ENCODE measurements at regions not wholly inside any gene's neighbourhood (a gene's known extent, or its start where the extent isn't known, plus 50 kb on each side); places are given as distances from the start of the nearest gene placed in this dataset.

- no peak for DNase-seq
Measured at GRCh38 chr17:79164408-79164807, 89.8 kb downstream of the ENGASE start.

- DNase-seq: no peak
Measured at GRCh38 chr17:79163071-79163470, 88.4 kb downstream of the ENGASE start.

DNA sequence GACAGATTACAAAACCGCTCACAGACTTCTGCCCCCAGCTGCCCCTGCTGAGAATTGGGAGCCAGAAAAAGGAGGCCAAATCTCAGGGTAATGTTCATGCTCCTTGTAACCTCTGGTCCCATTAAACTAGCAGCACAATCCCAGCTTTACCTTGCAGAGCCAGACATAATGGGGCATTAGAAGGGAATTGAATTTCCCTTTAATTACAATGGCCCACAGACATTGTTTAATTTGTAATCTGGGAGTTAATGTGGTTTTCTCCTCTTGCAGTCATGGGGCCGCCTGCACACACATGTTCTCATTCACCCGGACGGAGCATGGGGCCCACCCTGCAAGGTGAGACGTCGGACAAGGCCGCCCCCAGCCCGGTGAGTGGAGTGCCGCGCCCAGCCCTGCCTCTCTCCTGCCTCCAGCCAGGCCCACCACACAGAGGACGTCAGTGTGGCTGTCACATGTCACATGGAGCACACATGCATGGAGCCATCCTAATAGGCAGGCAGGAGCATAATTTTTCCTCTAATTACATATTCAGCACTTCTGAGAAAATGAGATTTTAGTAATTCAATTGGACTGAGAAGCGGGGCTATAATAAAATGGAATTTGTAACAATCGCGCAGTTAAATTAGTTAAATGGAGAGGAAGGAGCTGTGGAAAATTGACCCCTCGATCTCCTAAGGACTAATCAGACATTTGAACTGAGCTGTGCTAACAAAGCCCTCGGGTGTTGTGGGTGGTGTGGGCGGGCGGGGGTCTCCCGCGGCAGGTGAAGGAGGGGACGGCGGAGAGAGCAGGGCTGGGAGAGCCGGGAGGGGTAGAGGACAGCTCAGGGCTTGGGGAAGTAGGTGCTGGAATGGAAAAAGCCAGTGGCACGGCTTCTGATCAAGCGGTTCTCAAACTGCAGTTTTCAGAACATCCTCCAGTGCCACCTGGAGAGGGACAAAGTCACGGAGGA lies 87.7 kb downstream of the ENGASE start:
- no peak for DNase-seq

- no peak for DNase-seq
Measured at GRCh38 chr17:79160980-79161636, 86.5 kb downstream of the ENGASE start.

DNA sequence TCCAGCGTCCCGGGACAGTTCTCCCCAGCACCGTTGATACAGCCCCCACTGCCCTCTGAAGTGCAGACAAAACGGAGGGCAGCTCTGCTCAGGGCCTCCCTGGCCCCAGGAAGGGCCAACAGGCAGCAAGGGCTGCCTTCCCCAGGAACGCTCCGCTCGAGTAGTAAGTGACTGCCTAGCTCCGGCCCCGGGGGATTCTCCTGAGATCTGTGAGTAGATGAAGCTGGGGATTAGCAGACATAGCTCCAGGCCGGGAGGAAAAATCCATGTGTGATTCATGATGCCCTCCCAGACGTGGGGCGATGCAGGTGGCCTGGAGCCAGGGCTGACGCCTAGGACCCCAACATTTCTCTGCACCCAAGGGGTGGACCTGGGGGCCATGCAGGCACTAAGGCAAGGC lies 85.3 kb downstream of the ENGASE start:
- DNase-seq: no peak

DNA sequence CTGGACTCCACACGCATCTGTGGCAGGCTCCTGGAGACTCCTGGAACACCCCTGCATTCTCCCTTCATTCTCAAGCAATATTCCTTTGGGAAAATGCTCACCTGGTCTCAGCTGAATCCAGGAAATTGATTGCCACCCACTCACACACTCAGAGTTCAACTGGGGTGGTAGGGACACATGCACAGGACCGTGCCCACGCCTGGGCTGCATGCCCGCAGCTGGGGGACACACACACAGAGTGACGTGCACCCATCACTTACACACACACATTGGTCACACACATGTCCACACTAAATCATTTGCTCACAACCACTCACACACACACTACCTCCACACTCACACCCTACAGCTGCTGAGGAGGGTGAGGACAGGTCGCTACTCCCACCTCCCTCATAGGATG lies 84.8 kb downstream of the ENGASE start:
- no peak for DNase-seq

- DNase-seq: no peak
Measured at GRCh38 chr17:79156463-79157095, 82.0 kb downstream of the ENGASE start.

DNA sequence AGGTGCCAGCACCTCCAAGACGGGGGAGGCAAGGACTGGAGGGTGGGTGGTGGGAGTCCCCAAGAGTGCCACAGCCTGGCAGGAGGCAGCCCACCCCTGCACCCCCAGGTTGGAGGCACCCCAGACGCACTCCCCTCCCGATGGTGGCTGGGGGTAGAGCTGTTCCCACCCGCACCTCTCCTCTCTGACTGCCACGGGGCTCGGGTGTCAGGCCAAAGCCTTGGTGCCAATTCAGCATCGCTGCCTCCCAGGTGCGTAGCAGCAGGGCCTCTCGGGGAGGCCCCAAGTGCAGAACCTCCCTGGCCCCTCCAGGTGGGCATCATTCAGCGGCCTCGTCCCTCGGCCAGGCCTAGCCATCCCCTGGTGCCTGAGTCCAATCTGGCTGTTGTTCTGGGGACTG lies 81.1 kb downstream of the ENGASE start:
- DNase-seq: no peak

- DNase-seq: no peak
Measured at GRCh38 chr17:79154951-79155585, 80.4 kb downstream of the ENGASE start.

DNA sequence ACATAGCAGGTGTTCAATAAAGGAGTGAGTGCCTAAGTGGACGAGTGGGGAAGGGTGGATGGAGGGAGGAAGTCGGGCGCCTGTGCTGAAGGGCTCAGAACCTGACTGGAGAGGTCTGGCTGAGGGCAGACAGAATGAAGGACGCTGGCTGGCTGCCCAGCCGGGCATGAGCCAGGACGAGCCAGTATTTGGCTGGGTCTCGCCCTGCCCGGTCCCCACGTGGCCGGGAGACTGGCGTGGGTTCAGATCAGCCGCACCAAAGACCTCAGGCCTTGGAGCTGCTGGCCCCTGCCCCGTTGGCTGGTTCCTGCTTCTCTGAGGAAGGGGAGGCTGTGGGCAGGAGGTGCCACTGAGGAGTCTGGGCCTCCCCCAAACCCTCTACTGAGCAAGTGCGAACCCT lies 79.8 kb downstream of the ENGASE start:
- DNase-seq: no peak

GRCh38 chr17:79153367-79154130 lies 78.9 kb downstream of the ENGASE start:
- DNase-seq: no peak

DNA sequence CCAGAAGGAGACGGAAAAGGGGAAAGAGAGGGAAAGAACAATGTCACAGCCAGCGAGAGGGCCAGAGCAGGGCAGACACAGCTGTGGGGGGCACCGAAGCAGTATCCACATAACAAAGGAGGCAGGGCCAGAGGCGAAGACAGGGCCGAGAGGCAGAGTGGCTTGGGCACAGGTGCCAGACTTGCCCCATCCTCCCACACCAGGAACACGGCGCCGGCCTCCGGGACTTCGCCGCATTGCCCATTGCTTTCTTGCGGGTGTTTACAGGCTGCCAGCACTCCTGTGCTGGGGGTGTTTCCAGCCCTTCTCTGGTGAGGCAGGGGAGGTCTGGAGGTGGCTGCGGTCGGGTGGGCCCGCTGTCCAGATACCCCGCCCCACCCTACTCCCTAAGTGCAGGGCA lies 78.0 kb downstream of the ENGASE start:
- DNase-seq: no peak

GRCh38 chr17:79152110-79152509 lies 77.5 kb downstream of the ENGASE start:
- DNase-seq: no peak

DNA sequence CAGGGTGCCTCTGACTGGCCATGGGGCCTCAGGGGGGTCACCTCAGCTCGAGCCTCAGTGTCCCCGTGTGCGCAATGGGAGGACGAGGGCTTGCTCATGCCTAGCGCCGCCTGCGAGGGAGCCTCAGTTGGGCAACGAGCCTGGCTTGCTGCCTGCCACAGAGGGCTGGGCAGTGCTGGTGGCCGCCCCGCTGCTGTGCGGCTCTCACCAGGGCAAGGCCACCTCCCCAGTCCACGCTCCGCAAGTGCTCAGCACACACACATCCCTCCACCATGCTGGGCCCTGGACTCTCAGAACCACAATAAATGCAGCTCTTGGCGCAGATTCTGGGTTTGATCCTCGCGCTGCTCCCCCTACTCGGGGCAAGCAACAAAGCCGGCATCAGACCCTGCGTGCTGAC lies 76.2 kb downstream of the ENGASE start:
- no peak for DNase-seq

DNA sequence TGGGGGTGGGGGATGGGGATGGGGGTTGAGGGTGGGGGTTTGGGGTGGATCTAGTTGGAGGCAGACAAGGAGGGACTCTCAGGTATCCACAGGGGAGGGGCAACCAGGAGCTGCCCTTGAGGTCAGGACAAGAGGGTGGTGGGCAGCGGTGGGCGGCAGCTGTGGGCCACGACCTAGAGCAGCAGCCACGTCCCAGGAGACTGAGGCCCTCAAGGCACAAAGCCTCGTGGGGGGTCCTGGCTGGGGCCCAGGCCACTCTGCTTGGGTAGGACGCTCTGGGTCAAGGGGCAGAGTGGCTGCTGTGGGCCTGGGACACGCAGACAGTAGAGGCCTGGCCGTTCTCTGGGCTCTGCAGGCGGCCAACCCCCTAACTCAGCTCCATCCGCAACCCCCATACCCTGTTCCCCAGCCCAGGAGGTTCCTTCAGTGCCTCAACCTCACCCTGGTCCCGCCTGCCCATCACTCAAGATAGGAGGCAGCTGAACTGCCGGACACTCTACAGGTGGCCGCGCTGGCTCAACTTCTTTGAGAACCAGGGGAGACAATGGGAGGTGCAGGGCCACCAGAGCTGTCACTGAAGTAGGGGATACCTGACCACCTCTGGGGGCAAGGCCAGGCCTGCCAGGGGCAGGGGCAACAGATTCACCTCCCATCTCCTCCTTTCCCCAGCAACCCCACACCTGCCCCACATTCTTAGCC lies 75.6 kb downstream of the ENGASE start:
- DNase-seq: no peak

DNA sequence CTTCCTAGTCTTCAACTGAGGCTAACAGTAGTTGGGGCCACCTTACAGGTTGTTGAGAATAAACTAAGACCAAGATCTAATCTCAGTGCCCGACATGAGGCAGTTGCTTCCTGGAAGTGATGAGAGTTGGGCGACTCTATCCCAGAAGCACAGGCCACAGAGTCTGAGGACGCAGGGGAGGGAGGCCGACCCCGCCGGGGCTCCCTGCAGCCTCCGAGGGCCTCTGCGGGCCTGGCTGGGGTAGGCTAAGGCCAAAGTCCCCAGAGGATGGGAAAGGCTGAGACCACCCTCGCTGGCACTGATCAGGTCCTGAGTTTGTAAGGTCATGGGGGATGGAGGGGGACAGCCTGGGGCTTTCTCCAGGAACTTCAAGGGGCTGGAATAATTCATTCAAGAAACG lies 74.0 kb downstream of the ENGASE start:
- no peak for DNase-seq

DNA sequence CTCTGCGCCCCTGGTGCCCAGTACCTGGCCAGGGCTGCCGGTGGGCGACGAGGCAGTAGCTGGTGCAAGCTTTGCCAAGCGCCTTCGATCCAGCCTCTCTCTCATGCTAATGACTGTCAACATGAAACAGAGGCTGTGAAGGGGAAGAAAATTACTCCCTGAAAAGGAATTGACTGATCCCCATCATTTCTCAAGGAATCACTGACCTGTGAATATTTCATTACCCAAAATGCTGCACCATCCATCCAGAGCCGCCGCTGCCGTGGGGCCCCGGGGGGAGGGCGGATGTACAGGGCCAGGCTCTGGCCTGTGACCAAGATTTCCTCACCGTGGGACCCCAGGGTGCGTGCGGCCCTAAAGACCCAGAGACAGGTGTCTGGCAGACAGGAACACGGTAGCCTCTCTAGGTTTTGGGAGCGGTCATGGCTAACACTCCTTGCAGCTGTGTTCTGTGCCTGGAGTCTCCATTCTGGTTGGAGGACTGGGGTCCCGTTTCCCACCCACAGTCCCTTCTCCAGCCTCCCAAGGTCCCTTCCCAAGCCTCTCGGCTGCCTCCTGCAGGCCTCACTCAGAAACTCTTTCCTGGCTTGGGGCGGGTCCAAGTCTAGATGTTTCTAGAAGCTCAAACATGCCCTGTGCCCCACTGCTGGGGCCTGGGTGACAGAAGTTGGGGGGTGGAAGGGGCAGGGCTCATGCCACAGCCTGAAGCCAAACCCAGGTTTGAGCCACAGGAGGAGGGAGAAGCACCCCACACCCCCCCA lies 73.3 kb downstream of the ENGASE start:
- no peak for DNase-seq

DNA sequence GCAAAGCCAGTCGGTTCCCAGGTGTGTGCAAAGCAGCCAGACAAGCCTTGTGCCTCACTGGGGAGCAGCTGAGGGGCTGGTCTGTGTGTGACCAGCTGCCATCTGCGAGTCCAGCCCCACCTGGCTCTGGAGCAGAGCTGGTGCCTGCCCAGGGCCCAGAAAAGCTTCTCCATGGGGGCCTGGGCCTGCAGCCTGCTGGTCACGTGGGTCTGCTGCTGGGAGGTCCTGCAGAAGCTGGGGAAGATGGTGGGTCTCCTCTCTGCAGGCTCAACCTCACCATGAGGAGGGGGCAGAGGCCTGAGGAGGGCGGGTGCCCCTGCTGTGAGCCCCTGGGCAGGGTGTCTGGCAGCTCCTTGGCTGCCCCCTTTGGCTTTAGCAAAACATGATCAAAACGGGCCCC lies 71.9 kb downstream of the ENGASE start:
- DNase-seq: no peak

DNA sequence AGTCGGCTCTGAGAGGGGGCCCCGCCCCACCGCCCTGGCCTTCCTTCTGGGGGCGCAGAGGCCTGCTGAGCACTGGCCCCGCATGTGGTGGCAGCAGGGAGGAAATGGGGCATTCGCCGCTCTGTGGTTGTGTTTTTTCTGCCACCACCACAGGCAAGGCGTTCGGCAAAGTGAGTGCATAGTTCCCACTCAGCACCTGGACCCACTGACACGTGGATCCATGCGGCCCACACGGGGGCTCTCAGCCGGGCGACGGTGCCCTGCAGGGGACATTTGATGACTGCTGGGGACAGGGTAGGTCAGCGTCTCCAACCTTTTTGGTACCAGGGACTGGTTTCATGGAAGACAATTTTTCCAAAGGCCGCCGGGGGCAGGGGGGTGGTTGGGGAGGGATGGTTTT lies 70.9 kb downstream of the ENGASE start:
- DNase-seq: no peak

DNA sequence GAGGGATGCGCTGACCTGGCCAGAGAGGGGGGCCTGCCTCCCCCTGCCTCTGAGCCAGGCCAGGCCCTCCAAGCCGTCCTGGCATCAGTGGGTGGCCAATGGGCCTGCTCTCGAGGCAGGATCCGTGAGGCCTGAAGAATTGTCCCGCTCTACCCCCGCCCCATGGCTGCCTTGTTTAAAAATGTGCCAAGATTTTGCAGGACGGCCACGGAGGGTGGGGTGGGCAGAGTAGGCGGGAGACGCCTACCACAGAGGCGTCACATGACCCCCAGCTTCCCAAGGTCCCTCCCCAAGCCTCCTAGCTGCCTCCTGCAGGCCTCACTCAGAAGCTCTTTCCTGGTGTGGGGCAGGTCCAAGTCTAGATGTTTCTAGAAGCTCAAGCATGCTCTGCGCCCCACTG lies 69.5 kb downstream of the ENGASE start:
- DNase-seq: no peak

DNA sequence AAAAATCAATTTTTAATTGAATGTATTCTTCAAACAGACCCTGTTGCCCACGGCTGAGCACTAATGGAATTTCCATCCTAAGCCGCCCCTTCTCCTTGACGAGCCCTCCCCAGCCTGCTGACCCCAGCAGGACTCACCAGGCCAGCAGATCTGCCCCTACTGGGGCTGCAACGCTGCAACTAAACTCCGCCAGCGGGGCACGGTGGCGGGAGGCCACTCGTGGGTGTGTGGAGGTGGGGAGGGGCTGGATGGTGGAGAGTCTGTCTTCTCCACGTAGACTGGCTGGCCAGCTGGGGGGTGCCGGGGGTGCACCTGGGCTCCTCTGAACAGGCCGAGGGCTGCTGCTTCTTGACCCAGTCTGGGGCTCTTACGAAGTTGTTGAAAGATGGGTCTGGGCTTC lies 67.8 kb downstream of the ENGASE start:
- no peak for DNase-seq

All from NCI-H1930 (cell line).